Colonic mucosa (tissue), 4 donors: ENCODE measurements at regions not wholly inside any gene's neighbourhood (a gene's known extent, or its start where the extent isn't known, plus 50 kb on each side); places are given as distances from the start of the nearest gene placed in this dataset.

Source experiments
- DNase-seq: peaks from one replicate; pipeline ENCODE4 v3.0.0-alpha.2; 2020
- H3K27ac ChIP-seq: fragments of 200-600 bp; one replicate; pipeline ENCODE4 v1.8.0; 2021
- H3K27me3 ChIP-seq: fragments of 200-600 bp; one replicate; pipeline ENCODE4 v1.8.0; 2021
- H3K36me3 ChIP-seq: fragments of 200-600 bp; one replicate; pipeline ENCODE4 v1.8.0; 2021
- H3K4me1 ChIP-seq: fragments of 200-600 bp; one replicate; pipeline ENCODE4 v1.8.0; 2021; ENCODE audit warnings: mild to moderate bottlenecking
- H3K4me3 ChIP-seq: fragments of 200-600 bp; one replicate; pipeline ENCODE4 v1.8.0; 2021
- H3K9ac ChIP-seq, 2 donors: one replicate each; pipeline ENCODE4 v1.7.0; 2013; ENCODE audit warnings: control low read depth in 2 of 2, low read depth in 2 of 2, low read length in 2 of 2
- H3K9me3 ChIP-seq: fragments of 200-600 bp; one replicate; pipeline ENCODE4 v1.8.0; 2021
- intact Hi-C: fragments of 100-400 bp; cut with DNase I; formaldehyde crosslinking; loops from one replicate; pipeline ENCODE4 v1.14.1; 2022
- TF ChIP-seq, protein P1 (sequence below): fragments of 200-600 bp; IDR thresholded peaks from one replicate; pipeline ENCODE4 v1.8.0; 2022; ENCODE audit warnings: antibody characterized with exemption, mild to moderate bottlenecking
- donor health status: healthy.
- donor health status: DM: no; HTN: no; CAD: no.
- donor health status: DM: no; HTN: no; CAD: no.

DNA sequence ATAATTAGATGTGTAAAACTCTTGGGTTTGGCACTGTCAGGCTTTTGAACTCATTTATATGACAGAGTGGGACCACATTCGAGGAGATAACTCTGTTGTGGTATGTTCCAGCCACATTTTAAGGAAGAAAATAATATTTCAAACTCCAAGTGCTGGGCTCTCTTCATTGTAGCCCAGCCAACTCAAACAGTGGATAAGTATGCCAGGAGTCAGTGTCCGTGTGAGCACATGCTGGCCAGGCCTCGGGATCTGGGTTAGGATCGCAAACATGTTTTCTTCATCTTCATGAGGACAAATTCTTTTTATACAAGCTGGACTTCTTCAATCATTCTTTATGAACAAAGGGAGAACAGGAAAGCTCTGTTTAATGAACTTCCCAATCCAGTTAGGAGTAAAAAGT, 497.5 kb downstream of the MAFB start:
- no peak overlapping the region for H3K9ac ChIP-seq
- H3K27ac ChIP-seq, result no peak overlapping the region
- intact Hi-C loops, result no loop called here
- TF ChIP-seq, protein P1, sequence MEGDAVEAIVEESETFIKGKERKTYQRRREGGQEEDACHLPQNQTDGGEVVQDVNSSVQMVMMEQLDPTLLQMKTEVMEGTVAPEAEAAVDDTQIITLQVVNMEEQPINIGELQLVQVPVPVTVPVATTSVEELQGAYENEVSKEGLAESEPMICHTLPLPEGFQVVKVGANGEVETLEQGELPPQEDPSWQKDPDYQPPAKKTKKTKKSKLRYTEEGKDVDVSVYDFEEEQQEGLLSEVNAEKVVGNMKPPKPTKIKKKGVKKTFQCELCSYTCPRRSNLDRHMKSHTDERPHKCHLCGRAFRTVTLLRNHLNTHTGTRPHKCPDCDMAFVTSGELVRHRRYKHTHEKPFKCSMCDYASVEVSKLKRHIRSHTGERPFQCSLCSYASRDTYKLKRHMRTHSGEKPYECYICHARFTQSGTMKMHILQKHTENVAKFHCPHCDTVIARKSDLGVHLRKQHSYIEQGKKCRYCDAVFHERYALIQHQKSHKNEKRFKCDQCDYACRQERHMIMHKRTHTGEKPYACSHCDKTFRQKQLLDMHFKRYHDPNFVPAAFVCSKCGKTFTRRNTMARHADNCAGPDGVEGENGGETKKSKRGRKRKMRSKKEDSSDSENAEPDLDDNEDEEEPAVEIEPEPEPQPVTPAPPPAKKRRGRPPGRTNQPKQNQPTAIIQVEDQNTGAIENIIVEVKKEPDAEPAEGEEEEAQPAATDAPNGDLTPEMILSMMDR, result no peak
- DNase-seq, result no peak
- no peaks in the 10 kb centered on the region for H3K4me1 ChIP-seq
- H3K27me3 ChIP-seq, result no peaks in the 10 kb centered on the region
- H3K36me3 ChIP-seq, result no peaks in the 10 kb centered on the region
- no peaks in the 10 kb centered on the region for H3K9me3 ChIP-seq
- no peak overlapping the region for H3K4me3 ChIP-seq

DNA sequence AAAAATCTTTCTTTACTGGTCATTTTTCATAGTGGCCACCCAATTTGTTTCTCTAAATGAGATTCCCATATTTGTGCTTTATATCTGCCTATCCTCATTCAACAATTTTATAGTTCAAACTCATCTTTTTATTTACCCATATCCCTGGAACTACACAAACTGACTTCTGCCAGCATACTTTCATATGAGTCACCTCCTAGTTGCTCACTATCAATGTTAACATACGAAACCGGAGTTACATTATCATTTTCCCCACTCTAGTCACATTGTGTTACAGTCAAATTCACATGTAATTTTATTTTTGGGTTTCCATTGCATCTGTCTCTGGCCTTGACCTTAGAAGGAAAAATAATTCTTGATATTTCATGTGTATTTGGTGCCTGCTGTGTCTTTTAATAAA, 499.4 kb downstream of the MAFB start:
- no peak for DNase-seq
- no peaks in the 10 kb centered on the region for H3K4me1 ChIP-seq

DNA sequence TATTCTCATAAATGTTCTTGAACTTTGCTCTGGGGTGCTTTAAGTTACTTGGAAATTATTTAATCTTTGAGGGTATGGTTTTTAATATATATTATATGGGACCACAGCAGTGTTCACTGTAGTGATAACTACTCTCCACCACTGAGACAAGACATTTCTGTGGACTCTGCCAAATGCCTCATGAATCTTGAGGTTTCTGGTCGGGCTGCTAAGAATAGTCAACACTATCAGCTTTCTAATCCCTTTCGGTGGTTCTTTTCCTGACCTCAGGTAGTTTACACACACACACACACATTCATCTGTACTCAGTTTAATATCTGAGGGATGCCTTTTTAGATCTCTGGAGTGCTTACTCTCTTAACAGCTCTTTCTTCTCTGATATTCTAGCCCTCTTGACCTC, 500.7 kb downstream of the MAFB start:
- no peak overlapping the region for H3K9ac ChIP-seq
- no peak overlapping the region for H3K4me3 ChIP-seq
- intact Hi-C loops, result no loop called here
- H3K9me3 ChIP-seq, result no peaks in the 10 kb centered on the region
- no peaks in the 10 kb centered on the region for H3K27me3 ChIP-seq
- DNase-seq, result no peak
- H3K4me1 ChIP-seq, result no peaks in the 10 kb centered on the region
- H3K36me3 ChIP-seq, result no peaks in the 10 kb centered on the region
- TF ChIP-seq, protein P1, result no peak
- H3K27ac ChIP-seq, result no peak overlapping the region

More for the DNA sequence above, 499.4 kb downstream of the MAFB start:
- intact Hi-C loops, result no loop called here
- H3K9ac ChIP-seq, result no peak overlapping the region
- no peak overlapping the region for H3K4me3 ChIP-seq
- no peaks in the 10 kb centered on the region for H3K36me3 ChIP-seq
- no peak overlapping the region for H3K27ac ChIP-seq
- H3K27me3 ChIP-seq, result no peaks in the 10 kb centered on the region
- no peaks in the 10 kb centered on the region for H3K9me3 ChIP-seq
- TF ChIP-seq, protein P1, result no peak

DNA sequence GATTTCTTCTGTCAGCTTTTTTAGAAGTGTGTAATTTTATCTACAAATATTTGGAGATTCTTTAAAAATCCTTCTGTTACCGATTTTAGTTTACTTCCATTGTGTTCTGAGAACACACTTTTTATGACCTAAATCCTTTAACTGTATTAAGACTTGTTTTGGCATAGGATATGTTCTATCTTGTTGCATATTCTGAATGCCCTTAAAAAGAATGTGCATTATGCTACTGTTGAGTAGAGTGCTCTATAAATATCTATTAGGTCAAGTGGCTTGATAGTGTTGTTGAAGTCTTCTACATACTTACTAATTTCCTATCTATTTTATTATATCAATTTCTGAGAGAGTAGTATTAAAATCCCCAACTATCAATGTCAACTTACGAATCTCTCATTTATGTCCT, 502.2 kb downstream of the MAFB start:
- Histone ChIP-seq H3K27me3 (no peaks in the 10 kb centered on the region), H3K27ac (no peak overlapping the region), H3K4me1 (no peaks in the 10 kb centered on the region), H3K4me3 (no peak overlapping the region), H3K36me3 (no peaks in the 10 kb centered on the region), H3K9me3 (no peaks in the 10 kb centered on the region), H3K9ac (no peak overlapping the region)
- no peak for DNase-seq
- TF ChIP-seq, protein P1, result no peak
- intact Hi-C loops, result no loop called here

DNA sequence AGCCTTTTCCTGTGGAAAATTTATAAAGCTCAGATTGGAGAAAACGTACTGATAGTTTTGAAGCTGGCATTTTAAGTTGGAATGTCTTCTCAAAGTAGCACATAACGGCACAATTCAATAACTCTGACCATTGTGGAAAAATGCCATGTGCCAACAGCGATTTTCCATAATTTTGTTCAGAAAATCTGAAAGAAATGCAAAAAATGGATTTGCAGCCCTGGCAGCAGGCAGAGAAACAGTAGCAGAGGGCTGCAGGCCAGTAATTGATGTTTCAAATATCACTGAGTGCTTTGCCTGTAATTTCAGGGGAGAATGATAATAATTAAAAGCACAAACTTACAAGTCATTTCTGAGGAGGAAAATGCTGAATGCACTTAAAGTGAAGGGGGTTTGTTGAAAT, 507.4 kb downstream of the MAFB start:
- no peaks in the 10 kb centered on the region for H3K27me3 ChIP-seq
- no peak overlapping the region for H3K4me3 ChIP-seq
- no peaks in the 10 kb centered on the region for H3K9me3 ChIP-seq
- H3K4me1 ChIP-seq, result no peaks in the 10 kb centered on the region
- H3K27ac ChIP-seq, result no peak overlapping the region
- H3K9ac ChIP-seq, result no peak overlapping the region
- TF ChIP-seq, protein P1, result no peak
- intact Hi-C loops, result no loop called here
- DNase-seq, result no peak
- no peaks in the 10 kb centered on the region for H3K36me3 ChIP-seq
